ENCODE measurements at regions not wholly inside any gene's neighbourhood (a gene's known extent, or its start where the extent isn't known, plus 50 kb on each side); places are given as distances from the start of the nearest gene placed in this dataset.
A peak's percentile ranks its signal among the peaks of the same experiment; 100 is the strongest.

GRCh38 chr6:108777536-108777935 lies 70.7 kb upstream of the ARMC2 start (continued):
- TF ChIP-seq ZNF462 (CRISPR knock-in tag; IDR thresholded peaks at IDR 0.05) (no peak), JUNB (IDR thresholded peaks at IDR 0.05; ENCODE audit: unreplicated experiment) (no peak), NANOG (IDR thresholded peaks at IDR 0.05; ENCODE audit: borderline replicate concordance) (no peak), ZNF331 (CRISPR knock-in tag; IDR thresholded peaks at IDR 0.05; ENCODE audit: low read depth) (no peak), EZH2 (IDR thresholded peaks at IDR 0.05; ENCODE audit: low read depth, unreplicated experiment) (no peak), ZNF114 (CRISPR knock-in tag; IDR thresholded peaks at IDR 0.05) (no peak)

- peaks cover 38% of the 10 kb centered on the region for H3K4me1 ChIP-seq (ENCODE audit: insufficient read depth)
- no peaks in the 10 kb centered on the region for H3K27me3 ChIP-seq (ENCODE audit: insufficient read depth)
- H3K27ac ChIP-seq (ENCODE audit: low read depth) = no peak overlapping the region
- peaks cover 15% of the 10 kb centered on the region for H3K27me3 Mint-ChIP-seq (ENCODE audit: insufficient read depth, low read depth, poor library complexity)
- TF ChIP-seq REST (IDR thresholded peaks at IDR 0.05; ENCODE audit: unreplicated experiment) (no peak), ETS1 (IDR thresholded peaks at IDR 0.05) (no peak), ZNF331 (CRISPR knock-in tag; IDR thresholded peaks at IDR 0.05; ENCODE audit: low read depth) (no peak), NANOG (IDR thresholded peaks at IDR 0.05; ENCODE audit: borderline replicate concordance) (no peak), EZH2phosphoT487 (IDR thresholded peaks at IDR 0.05; ENCODE audit: unreplicated experiment) (no peak), ZNF114 (CRISPR knock-in tag; IDR thresholded peaks at IDR 0.05) (no peak)
- peaks cover 36% of the 10 kb centered on the region for H3K4me1 Mint-ChIP-seq
- no peak overlapping the region for H2AFZ ChIP-seq
- no peak overlapping the region; the same call in 1 of the 2 replicates for H3K27ac Mint-ChIP-seq
- H3K4me3 Mint-ChIP-seq = no peak overlapping the region
- no peaks in the 10 kb centered on the region for H3K79me2 ChIP-seq (replicated peaks; ENCODE audit: insufficient read depth)
- no peaks in the 10 kb centered on the region for H3K9me2 ChIP-seq (ENCODE audit: insufficient read depth)
- no peaks in the 10 kb centered on the region for H3K9me3 Mint-ChIP-seq
- no peaks in the 10 kb centered on the region for H4K20me1 ChIP-seq (replicated peaks; ENCODE audit: insufficient read depth)
- no peak overlapping the region for H3K4me3 ChIP-seq
- no peaks in the 10 kb centered on the region for H3K36me3 Mint-ChIP-seq (ENCODE audit: low read depth)
- no peaks in the 10 kb centered on the region for H3F3A ChIP-seq (replicated peaks; ENCODE audit: low read depth)
- H3K4me2 ChIP-seq = no peak overlapping the region
- DNase-seq (ENCODE audit: low spot score) (peak; percentile 17), ATAC-seq (peak; percentile 2; the same call in 1 of the 3 replicates)
- H3K36me3 ChIP-seq (ENCODE audit: insufficient read depth) = no peaks in the 10 kb centered on the region
Measured at GRCh38 chr6:108778421-108779186, 69.6 kb upstream of the ARMC2 start.

Measured in GM23338 (cell line).